ENCODE measurements at regions not wholly inside any gene's neighbourhood (a gene's known extent, or its start where the extent isn't known, plus 50 kb on each side); places are given as distances from the start of the nearest gene placed in this dataset.

DNA sequence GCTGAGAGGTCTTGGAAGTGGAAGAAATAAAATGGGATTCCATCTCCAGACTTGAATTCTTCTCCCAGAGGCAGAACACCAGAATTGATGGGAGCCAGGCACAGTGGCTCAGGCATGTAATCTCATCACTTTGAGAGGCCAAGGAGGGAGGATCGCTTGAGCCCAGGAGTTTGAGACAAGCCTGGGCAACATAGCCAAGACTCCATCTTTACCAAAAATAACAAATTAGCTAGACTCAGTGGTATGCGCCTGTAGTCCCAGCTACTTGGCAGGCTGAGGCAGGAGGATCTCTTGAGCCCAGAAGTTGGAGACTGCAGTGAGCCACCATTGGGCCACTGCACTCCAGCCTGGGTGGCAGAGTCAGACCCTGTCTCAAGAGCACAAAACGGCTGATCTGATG, 144.3 kb downstream of the C1D start (continued):
- TF ChIP-seq REST (IDR thresholded peaks at IDR 0.05; ENCODE audit: low read depth) (no peak), JUND (IDR thresholded peaks at IDR 0.05) (no peak), CEBPB (IDR thresholded peaks at IDR 0.05; ENCODE audit: low read depth) (no peak)

GRCh38 chr2:67919490-67919889, 143.3 kb downstream of the C1D start:
- ATAC-seq (no peak), DNase-seq (ENCODE audit: low read depth, low spot score) (no peak)
- no peaks in the 10 kb centered on the region for H3K27me3 ChIP-seq (ENCODE audit: insufficient read depth, low read length)
- ChIA-PET POLR2A (no interaction called here), CTCF (no interaction called here), RAD21 (ENCODE audit: low non-redundant PET in 1 of 2, low total read pairs in 2 of 2, uncharacterized antibody in 2 of 2, unreplicated experiment in 2 of 2) (interaction anchor here in 1 of 2 experiments (0.5 kb wide), 1 partner anchor 20 kb away, joined by 3 read pairs; no protein-coding TSS in a partner anchor)
- no TSS peak for BruUV-seq (replicated peaks)
- H3K9me3 ChIP-seq (ENCODE audit: control insufficient read depth in 1 of 2, insufficient read depth in 1 of 2, low read depth in 1 of 2, low read length in 2 of 2), result no peaks in the 10 kb centered on the region
- H3K27ac ChIP-seq (ENCODE audit: low read depth, low read length), result no peak overlapping the region
- H3K4me3 ChIP-seq (replicated peaks in 1 of 2; ENCODE audit: low read depth in 1 of 2, low read length in 2 of 2), result no peak overlapping the region
- intact Hi-C loops (cut with micrococcal nuclease), result no loop called here
- H3K36me3 ChIP-seq (ENCODE audit: control insufficient read depth in 1 of 2, insufficient read depth in 2 of 2, low read length in 2 of 2), result no peaks in the 10 kb centered on the region
- no peaks in the 10 kb centered on the region for H4K20me1 ChIP-seq (ENCODE audit: insufficient read depth)
- no peak overlapping the region for H3K4me2 ChIP-seq (ENCODE audit: low read length)
- no peaks in the 10 kb centered on the region for H3K9me2 ChIP-seq (ENCODE audit: insufficient read depth)
- H3K79me2 ChIP-seq (ENCODE audit: insufficient read depth, low read length), result no peaks in the 10 kb centered on the region
- peaks cover 5 to 15% of the 10 kb centered on the region in 2 experiments; a peak in 3 of 4 replicates for H3K4me1 ChIP-seq (ENCODE audit: control insufficient read depth in 1 of 2, insufficient read depth in 2 of 2, low read length in 2 of 2)
- no peak overlapping the region for H2AFZ ChIP-seq (ENCODE audit: low read depth, low read length, poor library complexity, severe bottlenecking)
- no peak overlapping the region for H3K9ac ChIP-seq (ENCODE audit: low read length)
- TF ChIP-seq EZH2 (IDR thresholded peaks at IDR 0.05) (no peak), POLR2AphosphoS5 (IDR thresholded peaks at IDR 0.05; ENCODE audit: low read depth, low read length) (no peak), POLR2A (IDR thresholded peaks at IDR 0.05; ENCODE audit: borderline replicate concordance, extremely low read depth, insufficient read depth, insufficient read length) (no peak), ZFX (IDR thresholded peaks at IDR 0.05) (no peak), SP1 (IDR thresholded peaks at IDR 0.05; ENCODE audit: low read depth) (no peak), EZH2phosphoT487 (IDR thresholded peaks at IDR 0.05; ENCODE audit: borderline replicate concordance) (no peak), YY1 (IDR thresholded peaks at IDR 0.05; ENCODE audit: extremely low read depth, insufficient replicate concordance, low read depth, low read length) (no peak), TCF7L2 (IDR thresholded peaks at IDR 0.05; ENCODE audit: borderline replicate concordance, extremely low read depth, insufficient read depth, insufficient read length) (no peak), CEBPB (IDR thresholded peaks at IDR 0.05; ENCODE audit: low read depth) (no peak), ATF3 (IDR thresholded peaks at IDR 0.05) (no peak), REST (IDR thresholded peaks at IDR 0.05; ENCODE audit: low read depth) (no peak), EGR1 (IDR thresholded peaks at IDR 0.05; ENCODE audit: low read depth) (no peak), ELF1 (IDR thresholded peaks at IDR 0.05; ENCODE audit: borderline replicate concordance, low read depth) (no peak), RAD21 (IDR thresholded peaks at IDR 0.05; ENCODE audit: low read depth) (no peak), SRF (IDR thresholded peaks at IDR 0.05; ENCODE audit: low read depth) (no peak)
- TF ChIP-seq, protein P1, sequence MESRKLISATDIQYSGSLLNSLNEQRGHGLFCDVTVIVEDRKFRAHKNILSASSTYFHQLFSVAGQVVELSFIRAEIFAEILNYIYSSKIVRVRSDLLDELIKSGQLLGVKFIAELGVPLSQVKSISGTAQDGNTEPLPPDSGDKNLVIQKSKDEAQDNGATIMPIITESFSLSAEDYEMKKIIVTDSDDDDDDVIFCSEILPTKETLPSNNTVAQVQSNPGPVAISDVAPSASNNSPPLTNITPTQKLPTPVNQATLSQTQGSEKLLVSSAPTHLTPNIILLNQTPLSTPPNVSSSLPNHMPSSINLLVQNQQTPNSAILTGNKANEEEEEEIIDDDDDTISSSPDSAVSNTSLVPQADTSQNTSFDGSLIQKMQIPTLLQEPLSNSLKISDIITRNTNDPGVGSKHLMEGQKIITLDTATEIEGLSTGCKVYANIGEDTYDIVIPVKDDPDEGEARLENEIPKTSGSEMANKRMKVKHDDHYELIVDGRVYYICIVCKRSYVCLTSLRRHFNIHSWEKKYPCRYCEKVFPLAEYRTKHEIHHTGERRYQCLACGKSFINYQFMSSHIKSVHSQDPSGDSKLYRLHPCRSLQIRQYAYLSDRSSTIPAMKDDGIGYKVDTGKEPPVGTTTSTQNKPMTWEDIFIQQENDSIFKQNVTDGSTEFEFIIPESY (IDR thresholded peaks at IDR 0.05; ENCODE audit: extremely low read depth, insufficient replicate concordance, low read length), result no peak

Measured in HCT116 (cell line).